Naive thymus-derived CD8-positive, alpha-beta T cell (primary cell): ENCODE measurements at regions not wholly inside any gene's neighbourhood (a gene's known extent, or its start where the extent isn't known, plus 50 kb on each side); places are given as distances from the start of the nearest gene placed in this dataset.
A peak's percentile ranks its signal among the peaks of the same experiment; 100 is the strongest.

ENCODE experiments used
- ATAC-seq, 2 donors: fragments of 150-1000 bp; cut with Tn5 transposase in 1 of 2; sonication (Bioruptor Pico), chemical (Tn5 transposase) in 1 of 2; 1 replicate in 1 of 2; 2 replicates in 1 of 2; pipeline ENCODE4 v1.10.0; 2021; ENCODE audit warnings: mild to moderate bottlenecking in 2 of 2, moderate library complexity in 2 of 2
- POLR2A ChIA-PET: fragments of 350-600 bp; sonication (Branson Sonifier 250); formaldehyde crosslinking; loops from one replicate; lab custom pipeline; 2021; ENCODE audit warnings: antibody characterized with exemption; lab: Charles Lee
- DNase-seq, 10 donors: peaks; one replicate each; pipeline versions ENCODE4 v3.0.0 to v3.0.0-alpha.2; 2020 to 2022
- H3K27ac Mint-ChIP-seq, 10 donors: one replicate each; pipeline ENCODE4 v1.8.0; 2020 to 2022; ENCODE audit warnings: mild to moderate bottlenecking in 10 of 10, mixed read lengths in 10 of 10, moderate library complexity in 4 of 10, inconsistent platforms in 1 of 10
- H3K27me3 Mint-ChIP-seq, 5 donors: one replicate each; pipeline ENCODE4 v1.8.0; 2021 to 2022; ENCODE audit warnings: mixed read lengths in 5 of 5
- H3K36me3 Mint-ChIP-seq, 3 donors: one replicate each; pipeline ENCODE4 v1.8.0; 2020 to 2022; ENCODE audit warnings: mixed read lengths in 3 of 3, mild to moderate bottlenecking in 2 of 3, inconsistent platforms in 1 of 3
- H3K4me1 Mint-ChIP-seq, 4 donors: one replicate each; pipeline ENCODE4 v1.8.0; 2021 to 2022; ENCODE audit warnings: mixed read lengths in 4 of 4
- H3K4me3 Mint-ChIP-seq, 10 donors: one replicate each; pipeline ENCODE4 v1.8.0; 2020 to 2022; ENCODE audit warnings: mild to moderate bottlenecking in 10 of 10, mixed read lengths in 10 of 10, moderate library complexity in 6 of 10, inconsistent platforms in 1 of 10
- H3K9me3 Mint-ChIP-seq, 9 donors: one replicate each; pipeline ENCODE4 v1.8.0; 2020 to 2022; ENCODE audit warnings: mixed read lengths in 9 of 9, mild to moderate bottlenecking in 3 of 9, inconsistent platforms in 1 of 9, moderate library complexity in 1 of 9

DNA sequence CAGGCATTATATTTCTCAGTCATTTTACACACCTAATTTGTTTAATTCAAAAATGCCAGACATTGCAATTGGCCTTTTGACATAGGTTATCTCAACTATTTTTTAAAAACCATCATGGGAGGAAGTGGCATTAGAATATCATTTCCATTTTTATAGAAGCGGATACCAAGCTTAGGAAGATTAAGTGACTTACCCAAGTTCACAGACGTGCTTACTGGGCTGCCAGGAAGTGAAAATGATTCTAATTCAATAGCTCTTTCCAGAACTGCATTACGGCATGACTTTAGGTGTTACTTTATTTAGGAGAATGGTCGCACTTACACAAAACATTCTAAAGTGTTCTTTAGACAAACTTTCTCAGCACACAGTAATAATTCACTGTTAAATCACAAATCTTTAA lies 231.9 kb downstream of the KLF12 start:
- H3K4me1 Mint-ChIP-seq: peaks cover 15 to 42% (median 35%) of the 10 kb centered on the region in 4 donors
- no peak overlapping the region for H3K4me3 Mint-ChIP-seq
- ATAC-seq: no peak
- POLR2A ChIA-PET: no interaction called here
- no peaks in the 10 kb centered on the region for H3K27me3 Mint-ChIP-seq
- H3K27ac Mint-ChIP-seq: no peak overlapping the region
- peaks cover 0 to 4% (median 0%) of the 10 kb centered on the region in 9 donors for H3K9me3 Mint-ChIP-seq
- no peak for DNase-seq
- peaks cover 0 to 32% (median 30%) of the 10 kb centered on the region in 3 donors for H3K36me3 Mint-ChIP-seq

GRCh38 chr13:73901324-73902068 lies 232.7 kb downstream of the KLF12 start:
- Mint-ChIP-seq H3K4me1 (peaks cover 15 to 47% (median 37%) of the 10 kb centered on the region in 4 donors), H3K9me3 (peaks cover 0 to 4% (median 0%) of the 10 kb centered on the region in 9 donors), H3K4me3 (no peak overlapping the region), H3K27me3 (no peaks in the 10 kb centered on the region), H3K36me3 (peaks cover 0 to 35% (median 32%) of the 10 kb centered on the region in 3 donors), H3K27ac (peak overlapping the region in 1 of 10 donors; percentile 44)
- ATAC-seq: no peak
- POLR2A ChIA-PET: no interaction called here
- no peak for DNase-seq

- Mint-ChIP-seq H3K9me3 (peaks cover 0 to 4% (median 0%) of the 10 kb centered on the region in 9 donors), H3K4me1 (peaks cover 15 to 47% (median 38%) of the 10 kb centered on the region in 4 donors), H3K36me3 (peaks cover 0 to 38% (median 35%) of the 10 kb centered on the region in 3 donors), H3K4me3 (no peak overlapping the region), H3K27ac (no peak overlapping the region), H3K27me3 (no peaks in the 10 kb centered on the region)
- ATAC-seq (no peak), DNase-seq (no peak)
- POLR2A ChIA-PET: no interaction called here
Measured at GRCh38 chr13:73900591-73900990, 233.6 kb downstream of the KLF12 start.

GRCh38 chr13:73898899-73899298 lies 235.3 kb downstream of the KLF12 start:
- H3K4me1 Mint-ChIP-seq: peaks cover 18 to 52% (median 43%) of the 10 kb centered on the region in 4 donors
- no peaks in the 10 kb centered on the region for H3K27me3 Mint-ChIP-seq
- H3K4me3 Mint-ChIP-seq: no peak overlapping the region
- ATAC-seq (no peak), DNase-seq (no peak)
- peak overlapping the region in 4 of 10 donors; percentile 10 to 16 (median 12) for H3K27ac Mint-ChIP-seq
- POLR2A ChIA-PET: no interaction called here
- H3K9me3 Mint-ChIP-seq: peaks cover 0 to 4% (median 0%) of the 10 kb centered on the region in 9 donors
- H3K36me3 Mint-ChIP-seq: peaks cover 6 to 43% (median 38%) of the 10 kb centered on the region in 3 donors

DNA sequence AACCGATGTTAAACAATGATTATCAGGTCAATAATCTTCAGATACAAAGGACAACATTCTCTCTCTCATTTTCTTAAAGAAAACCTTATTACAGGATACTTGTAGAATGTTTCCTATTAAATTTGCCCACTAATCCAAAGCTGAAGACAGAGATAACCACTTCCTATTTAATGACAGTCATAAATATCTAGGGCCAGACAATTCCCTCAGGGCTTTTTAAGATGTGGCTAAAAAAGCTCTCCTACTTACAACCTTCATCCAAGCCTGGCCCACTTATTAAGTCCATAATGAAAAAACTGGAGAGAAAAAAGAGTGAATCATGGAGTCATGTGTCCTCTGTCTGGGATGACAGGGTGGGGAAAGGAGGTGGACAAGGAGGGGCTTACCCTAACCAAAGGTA lies 235.9 kb downstream of the KLF12 start:
- H3K27me3 Mint-ChIP-seq: no peaks in the 10 kb centered on the region
- ATAC-seq: no peak

GRCh38 chr13:73894995-73895571 lies 239.1 kb downstream of the KLF12 start:
- H3K27me3 Mint-ChIP-seq: no peaks in the 10 kb centered on the region
- H3K36me3 Mint-ChIP-seq: peaks cover 10 to 30% (median 18%) of the 10 kb centered on the region in 3 donors
- DNase-seq (no peak), ATAC-seq (no peak)
- H3K4me1 Mint-ChIP-seq: peaks cover 18 to 42% (median 38%) of the 10 kb centered on the region in 4 donors
- H3K27ac Mint-ChIP-seq: peak overlapping the region in 5 of 10 donors; percentile 1 to 72 (median 26)
- no peaks in the 10 kb centered on the region for H3K9me3 Mint-ChIP-seq
- POLR2A ChIA-PET: no interaction called here
- H3K4me3 Mint-ChIP-seq: no peak overlapping the region

More for the DNA sequence above, 235.9 kb downstream of the KLF12 start:
- no peak for DNase-seq
- Mint-ChIP-seq H3K4me3 (no peak overlapping the region), H3K36me3 (peaks cover 10 to 45% (median 38%) of the 10 kb centered on the region in 3 donors), H3K4me1 (peaks cover 21 to 45% (median 42%) of the 10 kb centered on the region in 4 donors), H3K27ac (peak overlapping the region in 3 of 10 donors; percentile 2 to 19 (median 10)), H3K9me3 (peaks cover 0 to 4% (median 0%) of the 10 kb centered on the region in 9 donors)
- POLR2A ChIA-PET: no interaction called here

DNA sequence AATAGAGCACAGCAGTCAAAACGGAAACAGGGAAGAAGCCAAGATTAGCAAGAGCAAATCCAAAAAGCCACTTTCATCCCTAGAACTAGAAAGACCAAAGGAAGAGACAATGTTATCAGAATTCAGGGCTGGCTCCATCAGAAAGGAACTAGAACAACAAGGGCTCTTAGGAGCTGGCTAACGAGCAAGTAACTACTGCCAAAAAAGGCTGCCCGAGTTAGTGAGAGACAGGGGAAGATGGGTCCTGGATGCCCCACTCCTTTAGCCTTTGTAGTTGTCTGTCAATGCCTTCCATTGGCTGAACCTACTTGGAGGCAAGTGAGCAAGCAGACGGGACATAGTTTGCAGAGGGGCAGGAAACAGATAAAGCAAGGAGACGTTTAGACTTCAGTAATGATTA lies 240.4 kb downstream of the KLF12 start:
- ATAC-seq (no peak), DNase-seq (no peak)
- POLR2A ChIA-PET: interaction anchor here (0.7 kb wide), 1 partner anchor 320 kb away, joined by 4 read pairs; no protein-coding TSS in a partner anchor
- Mint-ChIP-seq H3K27me3 (no peaks in the 10 kb centered on the region), H3K27ac (peak overlapping the region in 3 of 10 donors; percentile 1 to 54 (median 11)), H3K4me3 (no peak overlapping the region), H3K9me3 (no peaks in the 10 kb centered on the region), H3K4me1 (peaks cover 14 to 35% (median 31%) of the 10 kb centered on the region in 4 donors), H3K36me3 (peaks cover 10 to 25% (median 12%) of the 10 kb centered on the region in 3 donors)

DNA sequence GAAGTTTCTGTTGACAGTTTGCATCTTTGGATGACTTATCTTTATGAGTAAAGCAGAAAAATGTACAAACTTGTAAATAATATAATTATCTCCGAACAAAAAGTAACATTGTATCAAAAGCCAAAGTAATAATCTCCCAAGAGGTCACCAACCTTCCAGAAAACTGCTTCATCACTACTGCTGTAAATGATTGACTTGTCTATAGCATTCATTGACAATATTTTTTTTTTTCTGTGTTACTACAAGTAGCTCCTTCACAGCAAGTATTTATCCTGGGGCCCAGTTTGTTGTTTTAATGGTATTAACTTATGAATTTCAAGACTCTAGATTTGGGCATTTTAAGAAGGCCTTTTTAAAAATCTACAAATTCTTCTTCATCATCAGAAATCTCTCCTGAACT lies 242.4 kb downstream of the KLF12 start:
- POLR2A ChIA-PET: no interaction called here
- peak overlapping the region in 2 of 10 donors; percentile 24 to 59 for H3K27ac Mint-ChIP-seq
- peaks cover 10 to 25% (median 16%) of the 10 kb centered on the region in 4 donors for H3K4me1 Mint-ChIP-seq

GRCh38 chr13:73883162-73883561 lies 251.0 kb downstream of the KLF12 start:
- peaks cover 39 to 52% (median 45%) of the 10 kb centered on the region in 4 donors for H3K4me1 Mint-ChIP-seq
- H3K36me3 Mint-ChIP-seq: peaks cover 24 to 56% (median 48%) of the 10 kb centered on the region in 3 donors
- no peaks in the 10 kb centered on the region for H3K27me3 Mint-ChIP-seq
- peak overlapping the region in 3 of 10 donors; percentile 11 to 53 (median 52) for H3K27ac Mint-ChIP-seq
- ATAC-seq (no peak), DNase-seq (no peak)
- POLR2A ChIA-PET: no interaction called here
- H3K9me3 Mint-ChIP-seq: peaks cover 0 to 17% (median 0%) of the 10 kb centered on the region in 9 donors
- H3K4me3 Mint-ChIP-seq: no peak overlapping the region

More for the DNA sequence above, 242.4 kb downstream of the KLF12 start:
- peaks cover 10 to 25% (median 15%) of the 10 kb centered on the region in 3 donors for H3K36me3 Mint-ChIP-seq
- H3K4me3 Mint-ChIP-seq: no peak overlapping the region
- DNase-seq (no peak), ATAC-seq (no peak)
- no peaks in the 10 kb centered on the region for H3K27me3 Mint-ChIP-seq
- no peaks in the 10 kb centered on the region for H3K9me3 Mint-ChIP-seq

- no peaks in the 10 kb centered on the region for H3K27me3 Mint-ChIP-seq
- H3K9me3 Mint-ChIP-seq: peaks cover 0 to 10% (median 3%) of the 10 kb centered on the region in 9 donors
- ATAC-seq (no peak), DNase-seq (no peak)
- H3K27ac Mint-ChIP-seq: peak overlapping the region in 5 of 10 donors; percentile 9 to 83 (median 68)
- peaks cover 30 to 48% (median 46%) of the 10 kb centered on the region in 4 donors for H3K4me1 Mint-ChIP-seq
- peak overlapping the region in 4 of 10 donors; percentile 8 to 56 (median 23) for H3K4me3 Mint-ChIP-seq
- POLR2A ChIA-PET: no interaction called here
- peaks cover 14 to 40% (median 37%) of the 10 kb centered on the region in 3 donors for H3K36me3 Mint-ChIP-seq
Measured at GRCh38 chr13:73880365-73880764, 253.8 kb downstream of the KLF12 start.

DNA sequence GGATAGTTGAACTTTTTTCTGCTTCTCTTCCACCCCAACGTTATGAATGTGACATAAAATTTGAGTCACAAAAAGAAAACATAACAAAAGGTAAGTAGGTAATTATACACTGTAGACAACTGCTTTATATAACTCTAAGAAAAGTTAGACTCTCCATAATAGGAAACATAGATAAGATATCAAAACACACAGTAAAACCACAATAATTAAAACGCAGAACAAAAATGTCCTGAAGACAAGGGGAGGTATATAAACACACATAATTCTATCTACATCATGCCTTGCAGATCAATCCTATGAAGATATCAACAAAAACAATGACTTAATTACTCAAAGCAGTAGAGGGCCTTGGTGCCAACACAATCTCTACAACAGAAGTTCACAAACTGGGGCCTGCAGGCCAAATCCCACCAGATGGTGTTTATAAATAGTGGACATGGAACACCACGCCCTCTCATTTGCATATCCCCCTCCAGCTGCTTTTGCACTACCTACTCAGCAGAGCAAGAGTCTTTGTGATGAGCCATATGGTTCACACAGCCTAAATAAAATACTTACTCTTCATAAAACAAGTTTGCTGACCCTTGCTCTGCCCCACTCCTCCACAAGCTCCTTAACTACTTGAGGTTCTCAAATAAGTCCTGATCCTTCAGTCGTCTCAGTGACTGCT lies 254.7 kb downstream of the KLF12 start:
- Mint-ChIP-seq H3K9me3 (peaks cover 0 to 10% (median 2%) of the 10 kb centered on the region in 9 donors), H3K27me3 (no peaks in the 10 kb centered on the region), H3K36me3 (peaks cover 8 to 32% (median 30%) of the 10 kb centered on the region in 3 donors), H3K4me1 (peaks cover 23 to 46% (median 40%) of the 10 kb centered on the region in 4 donors), H3K4me3 (peak overlapping the region in 7 of 10 donors; percentile 8 to 64 (median 36)), H3K27ac (peak overlapping the region in 9 of 10 donors; percentile 8 to 83 (median 54))
- peak in 1 of 2 donors; percentile 40 for ATAC-seq
- POLR2A ChIA-PET: no interaction called here
- DNase-seq: no peak

GRCh38 chr13:73877399-73877798 lies 256.8 kb downstream of the KLF12 start:
- DNase-seq (no peak), ATAC-seq (no peak)
- Mint-ChIP-seq H3K4me1 (peaks cover 24 to 54% (median 46%) of the 10 kb centered on the region in 4 donors), H3K4me3 (no peak overlapping the region), H3K27me3 (no peaks in the 10 kb centered on the region), H3K27ac (peak overlapping the region in 1 of 10 donors; percentile 15), H3K36me3 (peaks cover 8 to 32% (median 26%) of the 10 kb centered on the region in 3 donors), H3K9me3 (peaks cover 0 to 10% (median 2%) of the 10 kb centered on the region in 9 donors)
- POLR2A ChIA-PET: interaction anchor here (0.6 kb wide), 1 partner anchor 1513 kb away, joined by 4 read pairs; no protein-coding TSS in a partner anchor
